Omental fat pad (tissue), 3 donors: ENCODE measurements at regions not wholly inside any gene's neighbourhood (a gene's known extent, or its start where the extent isn't known, plus 50 kb on each side); places are given as distances from the start of the nearest gene placed in this dataset.

Experiments
- ATAC-seq: fragments of 150-250 bp; one replicate; pipeline ENCODE4 v1.9.1; 2016; ENCODE audit warnings: mild to moderate bottlenecking, moderate library complexity; ENCODE audit not compliant: low FRiP score
- DNase-seq: peaks from one replicate; pipeline ENCODE4 v3.0.0-alpha.2; 2019; ENCODE audit warnings: low spot score
- CTCF ChIP-seq, 3 donors: fragments of 450-650 bp; IDR thresholded peaks; one replicate each; pipeline ENCODE4 v1.5.1; 2016 to 2017; ENCODE audit warnings: antibody characterized with exemption in 3 of 3, mild to moderate bottlenecking in 3 of 3, moderate library complexity in 2 of 3

GRCh38 chr4:179291657-179292056 is 1849.4 kb upstream of the AGA start:
- DNase-seq (no peak), ATAC-seq (no peak)
- no peak for TF ChIP-seq CTCF (IDR thresholded peaks at IDR 0.05)

GRCh38 chr4:179292468-179292867 is 1850.2 kb upstream of the AGA start:
- TF ChIP-seq CTCF (IDR thresholded peaks at IDR 0.05), result no peak
- ATAC-seq, result no peak
- no peak for DNase-seq

GRCh38 chr4:179307297-179308136 is 1865.3 kb upstream of the AGA start:
- DNase-seq (no peak), ATAC-seq (no peak)
- no peak for TF ChIP-seq CTCF (IDR thresholded peaks at IDR 0.05)

GRCh38 chr4:179313823-179314222 is 1871.6 kb upstream of the AGA start:
- ATAC-seq, result no peak
- no peak for TF ChIP-seq CTCF (IDR thresholded peaks at IDR 0.05)

GRCh38 chr4:179325181-179325580 is 1882.9 kb upstream of the AGA start:
- ATAC-seq (no peak), DNase-seq (no peak)
- no peak for TF ChIP-seq CTCF (IDR thresholded peaks at IDR 0.05)

More at GRCh38 chr4:179313823-179314222, 1871.6 kb upstream of the AGA start:
- no peak for DNase-seq

GRCh38 chr4:179328627-179329026 is 1886.4 kb upstream of the AGA start:
- DNase-seq, result no peak
- no peak for TF ChIP-seq CTCF (IDR thresholded peaks at IDR 0.05)
- no peak for ATAC-seq

- ATAC-seq (no peak), DNase-seq (no peak)
- no peak for TF ChIP-seq CTCF (IDR thresholded peaks at IDR 0.05)
Measured at GRCh38 chr4:179331362-179331761, 1889.1 kb upstream of the AGA start.
